ENCODE measurements at regions not wholly inside any gene's neighbourhood (a gene's known extent, or its start where the extent isn't known, plus 50 kb on each side); places are given as distances from the start of the nearest gene placed in this dataset.

- no peak for TF ChIP-seq TAF1 (IDR thresholded peaks at IDR 0.05; ENCODE audit: low read depth)
- no peak for TF ChIP-seq CTCF (IDR thresholded peaks at IDR 0.05; ENCODE audit: poor library complexity, severe bottlenecking)
- no peak for TF ChIP-seq POLR2AphosphoS5 (IDR thresholded peaks at IDR 0.05)
- TF ChIP-seq REST (IDR thresholded peaks at IDR 0.05; ENCODE audit: borderline replicate concordance), result no peak
- TF ChIP-seq RAD21 (conservative IDR thresholded peaks at IDR 0.05), result no peak
- no peak for TF ChIP-seq EP300 (conservative IDR thresholded peaks at IDR 0.05; ENCODE audit: poor library complexity, severe bottlenecking)
- TF ChIP-seq EZH2 (IDR thresholded peaks at IDR 0.05; ENCODE audit: borderline replicate concordance, insufficient read depth, low read length, poor library complexity, severe bottlenecking), result no peak
- no peak for TF ChIP-seq MXI1 (conservative IDR thresholded peaks at IDR 0.05; ENCODE audit: poor library complexity, severe bottlenecking)
- TF ChIP-seq SMC3 (conservative IDR thresholded peaks at IDR 0.05; ENCODE audit: poor library complexity), result no peak
Observed at GRCh38 chr16:64889446-64889845, 232.4 kb downstream of the CDH11 start.
